K562 (cell line): ENCODE measurements at regions not wholly inside any gene's neighbourhood (a gene's known extent, or its start where the extent isn't known, plus 50 kb on each side); places are given as distances from the start of the nearest gene placed in this dataset.

ENCODE experiments used
- BRCA1 ChIP-seq, 2 experiments: fragments of 450-650 bp in 1 of 2; sonication (generic) in 1 of 2; formaldehyde crosslinking in 1 of 2; IDR thresholded peaks; 2 replicates each; pipeline versions ENCODE4 v1.5.0 to v1.6.1; 2017 to 2020; ENCODE audit warnings: mild to moderate bottlenecking in 1 of 2, missing genetic modification reagents in 1 of 2
- FOXA3 ChIP-seq, 2 experiments: fragments of 450-650 bp in 1 of 2; sonication (generic) in 1 of 2; formaldehyde crosslinking; IDR thresholded peaks in 1 of 2; conservative IDR thresholded peaks in 1 of 2; 2 replicates each; pipeline versions ENCODE4 v1.4.0 to v1.8.0; 2020 to 2022; ENCODE audit warnings: mild to moderate bottlenecking in 2 of 2, missing genetic modification reagents in 1 of 2
- HINFP ChIP-seq: fragments of 450-650 bp; conservative IDR thresholded peaks from 2 replicates; pipeline ENCODE4 v1.6.1; 2016; ENCODE audit warnings: missing genetic modification characterization, low read depth, mild to moderate bottlenecking, control low read depth, missing compliant biosample characterization
- TARDBP ChIP-seq: fragments of 450-650 bp; IDR thresholded peaks from 2 replicates; pipeline ENCODE4 v1.6.1; 2016
- ZNF23 ChIP-seq: fragments of 250-450 bp; sonication (Bioruptor Pico); IDR thresholded peaks from 2 replicates; pipeline ENCODE4 v1.4.0; 2020; ENCODE audit warnings: mild to moderate bottlenecking
- ZNF282 ChIP-seq: sonication (generic); formaldehyde crosslinking; IDR thresholded peaks from 2 replicates; pipeline ENCODE4 v1.8.1; 2023; ENCODE audit warnings: missing genetic modification reagents
- ZNF699 ChIP-seq: fragments of 250-450 bp; sonication (Bioruptor Pico); IDR thresholded peaks from 2 replicates; pipeline ENCODE4 v1.8.0; 2021; ENCODE audit warnings: mild to moderate bottlenecking, moderate library complexity; ENCODE audit not compliant: insufficient replicate concordance
- TF ChIP-seq, protein P1 (sequence below), 3 experiments: IDR thresholded peaks in 2 of 3; conservative IDR thresholded peaks in 1 of 3; 2 replicates each; pipeline ENCODE4 v1.5.1; 2011 to 2012; ENCODE audit warnings: low read length in 3 of 3, mild to moderate bottlenecking in 3 of 3, control low read depth in 2 of 3, improper control_type of control experiment in 1 of 3, inconsistent platforms in 1 of 3, low read depth in 1 of 3, mixed read lengths in 1 of 3, moderate library complexity in 1 of 3; ENCODE audit not compliant: insufficient read depth in 2 of 3

GRCh38 chr2:17331636-17332035 is 186.6 kb downstream of the RAD51AP2 start:
- no peak for TF ChIP-seq BRCA1 (IDR thresholded peaks at IDR 0.05)
- TF ChIP-seq BRCA1 (CRISPR knock-in tag; IDR thresholded peaks at IDR 0.05), result no peak
- TF ChIP-seq, protein P1, sequence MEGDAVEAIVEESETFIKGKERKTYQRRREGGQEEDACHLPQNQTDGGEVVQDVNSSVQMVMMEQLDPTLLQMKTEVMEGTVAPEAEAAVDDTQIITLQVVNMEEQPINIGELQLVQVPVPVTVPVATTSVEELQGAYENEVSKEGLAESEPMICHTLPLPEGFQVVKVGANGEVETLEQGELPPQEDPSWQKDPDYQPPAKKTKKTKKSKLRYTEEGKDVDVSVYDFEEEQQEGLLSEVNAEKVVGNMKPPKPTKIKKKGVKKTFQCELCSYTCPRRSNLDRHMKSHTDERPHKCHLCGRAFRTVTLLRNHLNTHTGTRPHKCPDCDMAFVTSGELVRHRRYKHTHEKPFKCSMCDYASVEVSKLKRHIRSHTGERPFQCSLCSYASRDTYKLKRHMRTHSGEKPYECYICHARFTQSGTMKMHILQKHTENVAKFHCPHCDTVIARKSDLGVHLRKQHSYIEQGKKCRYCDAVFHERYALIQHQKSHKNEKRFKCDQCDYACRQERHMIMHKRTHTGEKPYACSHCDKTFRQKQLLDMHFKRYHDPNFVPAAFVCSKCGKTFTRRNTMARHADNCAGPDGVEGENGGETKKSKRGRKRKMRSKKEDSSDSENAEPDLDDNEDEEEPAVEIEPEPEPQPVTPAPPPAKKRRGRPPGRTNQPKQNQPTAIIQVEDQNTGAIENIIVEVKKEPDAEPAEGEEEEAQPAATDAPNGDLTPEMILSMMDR (IDR thresholded peaks at IDR 0.05 in 2 of 3, conservative IDR thresholded peaks at IDR 0.05 in 1 of 3; ENCODE audit: insufficient read depth in 2 of 3, low read depth in 1 of 3, low read length in 3 of 3), result no peak
- no peak for TF ChIP-seq HINFP (tag)
- TF ChIP-seq ZNF23, result no peak
- no peak for TF ChIP-seq ZNF699
- TF ChIP-seq ZNF282, result no peak
- no peak for TF ChIP-seq FOXA3 (CRISPR knock-in tag; conservative IDR thresholded peaks at IDR 0.05 in 1 of 2, IDR thresholded peaks at IDR 0.05 in 1 of 2)
- no peak for TF ChIP-seq TARDBP
